Heart left ventricle (tissue), 13 donors: ENCODE measurements at regions not wholly inside any gene's neighbourhood (a gene's known extent, or its start where the extent isn't known, plus 50 kb on each side); places are given as distances from the start of the nearest gene placed in this dataset.

Experiments used
- CTCF ChIP-seq, 12 donors: fragments of 200-600 bp; sonication (generic) in 4 of 12; IDR thresholded peaks; one replicate each; pipeline versions ENCODE4 v1.5.0 to v1.8.0; 2018 to 2022; ENCODE audit warnings: antibody characterized with exemption in 12 of 12, mild to moderate bottlenecking in 5 of 12
- POLR2A ChIP-seq, 2 donors: fragments of 450-650 bp; IDR thresholded peaks; one replicate each; pipeline ENCODE4 v1.6.1; 2017; ENCODE audit warnings: antibody characterized with exemption in 2 of 2, mild to moderate bottlenecking in 2 of 2, moderate library complexity in 2 of 2
- donor health status: ischemic (EF 13 %, LVEDD 7.1; RV severe dilation, severe dysfunction).
- donor health status: DM: no; HTN: yes; CAD: no.
- donor health status: DM: no; HTN: no; CAD: no.
- donor health status: ischemic (EF 25% LVEDD 6.9; RV normal size, moderate dysfunction).
- donor health status: ischemic (EF 25% LVEDD 5.7; RV mildly dilated, moderate dysfunction).
- donor health status: ischemic (EF 35%, LVEDD 5.7; RV mildly dilated, moderate dysfunction).
- donor health status: nonischemic (EF 11% LVEDD 7.7; RV severe dilation, severe dysfunction).
- donor health status: DM: yes; HTN: yes; CAD: no.
- donor health status: PGD.
- donor health status: ischemic (EF 29% LVEDD 5.4; RV normal size, mild dysfunction).
- donor health status: nonischemic (EF 23%, LVEDD 6.1; RV moderate dilation, normal function).

- TF ChIP-seq CTCF (IDR thresholded peaks at IDR 0.05) = no peak
- no peak for TF ChIP-seq POLR2A (IDR thresholded peaks at IDR 0.05)
These were observed 219.5 kb downstream of the BCL11B start for GRCh38 chr14:99052467-99052866.
